ENCODE measurements at regions not wholly inside any gene's neighbourhood (a gene's known extent, or its start where the extent isn't known, plus 50 kb on each side); places are given as distances from the start of the nearest gene placed in this dataset.

DNA sequence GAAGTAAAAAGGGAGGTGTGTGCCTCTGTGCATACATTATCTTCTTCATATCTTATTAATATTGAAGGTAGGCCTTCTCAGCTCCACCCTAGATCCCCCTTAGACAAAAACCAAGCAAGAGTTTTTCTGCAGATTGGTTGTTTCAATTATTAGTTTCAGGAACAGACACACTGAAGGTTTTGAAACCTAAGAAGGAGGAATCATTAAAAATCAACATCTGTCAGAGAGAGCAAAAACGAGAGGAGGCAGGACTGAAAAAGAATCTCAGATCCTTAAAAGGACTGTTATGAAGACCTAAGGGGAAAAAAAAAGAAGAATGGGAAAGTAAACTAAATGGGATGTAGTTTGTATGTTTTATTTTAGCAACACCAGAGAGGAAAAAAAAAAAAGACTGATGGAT lies 560.8 kb upstream of the JAG1 start:
- H4K20me1 ChIP-seq (ENCODE audit: insufficient read depth): no peaks in the 10 kb centered on the region
- H3K4me3 ChIP-seq (IDR thresholded peaks at IDR 0.05; ENCODE audit: insufficient read depth, low read depth, low read length): no peak overlapping the region
- no peaks in the 10 kb centered on the region for H3K79me2 ChIP-seq (ENCODE audit: insufficient read depth, low read depth)
- TF ChIP-seq, protein P1, sequence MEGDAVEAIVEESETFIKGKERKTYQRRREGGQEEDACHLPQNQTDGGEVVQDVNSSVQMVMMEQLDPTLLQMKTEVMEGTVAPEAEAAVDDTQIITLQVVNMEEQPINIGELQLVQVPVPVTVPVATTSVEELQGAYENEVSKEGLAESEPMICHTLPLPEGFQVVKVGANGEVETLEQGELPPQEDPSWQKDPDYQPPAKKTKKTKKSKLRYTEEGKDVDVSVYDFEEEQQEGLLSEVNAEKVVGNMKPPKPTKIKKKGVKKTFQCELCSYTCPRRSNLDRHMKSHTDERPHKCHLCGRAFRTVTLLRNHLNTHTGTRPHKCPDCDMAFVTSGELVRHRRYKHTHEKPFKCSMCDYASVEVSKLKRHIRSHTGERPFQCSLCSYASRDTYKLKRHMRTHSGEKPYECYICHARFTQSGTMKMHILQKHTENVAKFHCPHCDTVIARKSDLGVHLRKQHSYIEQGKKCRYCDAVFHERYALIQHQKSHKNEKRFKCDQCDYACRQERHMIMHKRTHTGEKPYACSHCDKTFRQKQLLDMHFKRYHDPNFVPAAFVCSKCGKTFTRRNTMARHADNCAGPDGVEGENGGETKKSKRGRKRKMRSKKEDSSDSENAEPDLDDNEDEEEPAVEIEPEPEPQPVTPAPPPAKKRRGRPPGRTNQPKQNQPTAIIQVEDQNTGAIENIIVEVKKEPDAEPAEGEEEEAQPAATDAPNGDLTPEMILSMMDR (conservative IDR thresholded peaks at IDR 0.05; ENCODE audit: low read depth, low read length): no peak
- H2AFZ ChIP-seq (ENCODE audit: low read depth): peak overlapping the region; percentile 18; the same call in 1 of the 2 replicates
- H3K27ac ChIP-seq: peak overlapping the region; percentile 40; the same call in 1 of the 2 replicates
- H3K36me3 ChIP-seq (ENCODE audit: insufficient read depth): no peaks in the 10 kb centered on the region
- peak overlapping the region; percentile 37 for H3K4me2 ChIP-seq
- no peaks in the 10 kb centered on the region for H3K27me3 ChIP-seq (ENCODE audit: insufficient read depth, low read depth)
- no peak overlapping the region for H3K9ac ChIP-seq
- H3K4me1 ChIP-seq (ENCODE audit: low read depth, poor library complexity, severe bottlenecking): peaks cover 22% of the 10 kb centered on the region

DNA sequence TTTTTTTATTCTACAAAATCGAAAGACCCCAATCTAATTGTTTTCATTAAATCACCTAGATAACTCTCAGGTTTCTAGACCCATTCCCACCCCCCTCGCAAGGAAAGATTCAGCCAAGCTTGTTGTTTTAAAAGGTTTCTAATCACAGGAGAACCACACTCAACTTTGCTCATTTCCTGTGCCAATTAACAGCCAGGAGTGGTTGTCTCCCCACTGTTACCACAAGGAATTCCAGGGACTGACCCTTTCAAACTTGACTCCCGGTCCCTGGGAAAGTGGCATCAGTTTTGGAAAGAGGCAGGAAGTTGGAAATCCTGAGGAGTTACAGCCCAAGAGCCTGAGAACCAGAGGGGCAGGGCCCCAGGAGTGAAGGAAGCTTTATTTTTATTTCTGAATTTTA lies 561.3 kb upstream of the JAG1 start:
- Histone ChIP-seq H3K4me2 (peak overlapping the region; percentile 37), H3K4me3 (IDR thresholded peaks at IDR 0.05; ENCODE audit: insufficient read depth, low read depth, low read length) (no peak overlapping the region), H3K27me3 (ENCODE audit: insufficient read depth, low read depth) (no peaks in the 10 kb centered on the region), H2AFZ (ENCODE audit: low read depth) (peak overlapping the region; percentile 18; the same call in 1 of the 2 replicates), H3K79me2 (ENCODE audit: insufficient read depth, low read depth) (no peaks in the 10 kb centered on the region), H3K9ac (no peak overlapping the region), H3K36me3 (ENCODE audit: insufficient read depth) (no peaks in the 10 kb centered on the region), H4K20me1 (ENCODE audit: insufficient read depth) (no peaks in the 10 kb centered on the region), H3K27ac (peak overlapping the region; percentile 40; the same call in 1 of the 2 replicates), H3K4me1 (ENCODE audit: low read depth, poor library complexity, severe bottlenecking) (peaks cover 22% of the 10 kb centered on the region)
- TF ChIP-seq, protein P1 (conservative IDR thresholded peaks at IDR 0.05; ENCODE audit: low read depth, low read length): no peak

DNA sequence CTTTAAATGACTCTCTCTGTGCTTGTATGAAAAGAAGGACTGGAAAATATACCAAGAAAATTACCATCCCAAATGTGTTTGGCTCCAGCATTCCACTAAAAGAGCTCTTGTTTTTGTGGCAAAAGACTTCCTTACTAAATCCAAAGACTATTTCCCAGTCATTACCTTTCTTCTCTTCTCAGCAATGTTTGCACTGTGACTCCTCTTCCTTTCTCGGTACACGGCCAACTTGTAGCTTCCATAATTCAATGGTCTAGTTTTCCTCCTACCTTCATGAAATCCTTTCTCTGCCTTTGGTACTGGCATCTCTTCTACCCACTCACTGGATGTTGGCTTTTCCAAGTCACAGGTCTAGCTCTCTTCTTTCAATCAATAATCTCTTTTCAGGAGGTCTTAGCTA lies 568.5 kb upstream of the JAG1 start:
- H2AFZ ChIP-seq (ENCODE audit: low read depth): no peak overlapping the region
- no peaks in the 10 kb centered on the region for H4K20me1 ChIP-seq (ENCODE audit: insufficient read depth)
- H3K27me3 ChIP-seq (ENCODE audit: insufficient read depth, low read depth): no peaks in the 10 kb centered on the region
- no peak overlapping the region for H3K27ac ChIP-seq
- no peak overlapping the region for H3K4me2 ChIP-seq
- H3K4me1 ChIP-seq (ENCODE audit: low read depth, poor library complexity, severe bottlenecking): no peaks in the 10 kb centered on the region
- no peak overlapping the region for H3K9ac ChIP-seq
- H3K36me3 ChIP-seq (ENCODE audit: insufficient read depth): no peaks in the 10 kb centered on the region
- H3K79me2 ChIP-seq (ENCODE audit: insufficient read depth, low read depth): no peaks in the 10 kb centered on the region
- TF ChIP-seq, protein P1 (conservative IDR thresholded peaks at IDR 0.05; ENCODE audit: low read depth, low read length): no peak
- no peak overlapping the region for H3K4me3 ChIP-seq (IDR thresholded peaks at IDR 0.05; ENCODE audit: insufficient read depth, low read depth, low read length)

DNA sequence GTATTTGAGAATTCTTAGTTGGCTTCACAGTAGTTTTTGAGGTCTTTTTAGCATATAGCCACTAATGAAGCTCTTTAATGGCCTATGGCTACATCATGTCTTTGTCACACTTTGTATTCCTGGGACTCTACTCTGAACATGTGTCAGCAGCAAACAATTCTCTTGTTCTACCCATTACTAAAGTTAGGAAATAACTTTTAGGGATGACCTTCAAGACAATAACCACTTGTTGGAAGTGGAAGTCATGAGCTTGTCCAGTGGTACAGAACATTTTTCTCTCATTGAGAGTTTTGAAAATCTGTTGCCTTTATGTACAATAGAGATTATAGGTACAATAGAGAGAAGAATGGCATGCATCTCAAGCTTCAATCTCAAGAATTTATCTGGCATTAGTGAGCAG lies 571.6 kb upstream of the JAG1 start:
- H3K4me1 ChIP-seq (ENCODE audit: low read depth, poor library complexity, severe bottlenecking): no peaks in the 10 kb centered on the region
- H2AFZ ChIP-seq (ENCODE audit: low read depth): no peak overlapping the region
- TF ChIP-seq, protein P1 (conservative IDR thresholded peaks at IDR 0.05; ENCODE audit: low read depth, low read length): no peak
- H3K27ac ChIP-seq: no peak overlapping the region
- no peak overlapping the region for H3K4me2 ChIP-seq
- no peaks in the 10 kb centered on the region for H3K36me3 ChIP-seq (ENCODE audit: insufficient read depth)
- H3K9ac ChIP-seq: no peak overlapping the region
- no peak overlapping the region for H3K4me3 ChIP-seq (IDR thresholded peaks at IDR 0.05; ENCODE audit: insufficient read depth, low read depth, low read length)
- no peaks in the 10 kb centered on the region for H3K27me3 ChIP-seq (ENCODE audit: insufficient read depth, low read depth)
- H3K79me2 ChIP-seq (ENCODE audit: insufficient read depth, low read depth): no peaks in the 10 kb centered on the region
- H4K20me1 ChIP-seq (ENCODE audit: insufficient read depth): no peaks in the 10 kb centered on the region

Data from KMS-11 (cell line).